OCI-LY7 (cell line): ENCODE measurements at regions not wholly inside any gene's neighbourhood (a gene's known extent, or its start where the extent isn't known, plus 50 kb on each side); places are given as distances from the start of the nearest gene placed in this dataset.

Experiments
- BruUV-seq: library from RNA; stranded (reverse); fragments of 400-500 nt; replicated peaks from 2 replicates; lab custom pipeline; 2021; lab: Mats Ljungman, UMichigan
- CTCF ChIA-PET: fragments of 300-600 bp; sonication (Branson Sonifier 250); formaldehyde crosslinking; loops from one replicate; lab custom pipeline; 2022; ENCODE audit warnings: antibody characterized with exemption; ENCODE audit not compliant: unreplicated experiment; lab: Charles Lee
- POLR2A ChIA-PET: fragments of 300-600 bp; sonication (Branson Sonifier 250); formaldehyde crosslinking; loops from one replicate; lab custom pipeline; 2022; ENCODE audit warnings: antibody characterized with exemption; lab: Charles Lee
- DNase-seq: peaks from one replicate; pipeline ENCODE4 v3.0.0-alpha.2; 2015; ENCODE audit warnings: low spot score
- H2AFZ ChIP-seq: fragments of 200-600 bp; sonication (generic), shearing (Covaris generic); 2 replicates; pipeline ENCODE4 v1.6.1; 2014; ENCODE audit warnings: mild to moderate bottlenecking, antibody characterized with exemption, low read length, moderate library complexity
- H3K27ac ChIP-seq: fragments of 200-600 bp; sonication (generic); 2 replicates; pipeline ENCODE4 v1.5.1; 2014; ENCODE audit warnings: mixed run types, low read depth, mild to moderate bottlenecking, moderate library complexity, low read length, inconsistent platforms; ENCODE audit not compliant: poor library complexity, severe bottlenecking
- H3K36me3 ChIP-seq: fragments of 200-600 bp; sonication (generic); 2 replicates; pipeline ENCODE4 v1.6.1; 2014; ENCODE audit warnings: mild to moderate bottlenecking, antibody characterized with exemption, low read length, moderate library complexity, mixed read lengths; ENCODE audit not compliant: insufficient read depth
- H3K4me1 ChIP-seq: fragments of 200-600 bp; sonication (generic); 2 replicates; pipeline ENCODE4 v1.5.1; 2014; ENCODE audit warnings: mild to moderate bottlenecking, low read length; ENCODE audit not compliant: insufficient read depth, poor library complexity, severe bottlenecking
- H3K4me2 ChIP-seq: fragments of 200-600 bp; sonication (generic); 2 replicates; pipeline ENCODE4 v1.6.1; 2014; ENCODE audit warnings: mild to moderate bottlenecking, low read length
- H3K4me3 ChIP-seq: fragments of 200-600 bp; sonication (generic); 2 replicates; pipeline ENCODE4 v1.5.1; 2014; ENCODE audit warnings: mild to moderate bottlenecking, low read depth, low read length; ENCODE audit not compliant: poor library complexity, severe bottlenecking
- H3K79me2 ChIP-seq: fragments of 200-600 bp; sonication (generic); 2 replicates; pipeline ENCODE4 v1.6.1; 2016; ENCODE audit warnings: low read depth, mild to moderate bottlenecking, low read length, moderate library complexity, mixed read lengths; ENCODE audit not compliant: insufficient read depth
- H3K9me2 ChIP-seq: fragments of 200-600 bp; sonication (generic); 2 replicates; pipeline ENCODE4 v1.6.1; 2016; ENCODE audit warnings: mild to moderate bottlenecking, low read length, mixed read lengths; ENCODE audit not compliant: insufficient read depth
- H3K9me3 ChIP-seq: fragments of 200-600 bp; sonication (generic); 2 replicates; pipeline ENCODE4 v1.6.1; 2014; ENCODE audit warnings: mild to moderate bottlenecking, mixed run types, low read length, mixed read lengths
- H4K20me1 ChIP-seq: fragments of 200-600 bp; sonication (generic); 2 replicates; pipeline ENCODE4 v1.6.1; 2014; ENCODE audit warnings: mild to moderate bottlenecking, antibody characterized with exemption, low read length, moderate library complexity, mixed read lengths; ENCODE audit not compliant: insufficient read depth
- CTCF ChIP-seq: fragments of 200-600 bp; sonication (generic); conservative IDR thresholded peaks from 2 replicates; pipeline ENCODE4 v1.5.1; 2014; ENCODE audit warnings: mild to moderate bottlenecking, antibody characterized with exemption, low read length, moderate library complexity, mixed read lengths
- EZH2phosphoT487 ChIP-seq: fragments of 200-600 bp; sonication (generic); IDR thresholded peaks from 2 replicates; pipeline ENCODE4 v1.6.1; 2018; ENCODE audit warnings: low read depth, borderline replicate concordance, mild to moderate bottlenecking, mixed run types, antibody characterized with exemption, low read length, moderate library complexity, mixed read lengths
- intact Hi-C: fragments of 100-400 bp; cut with micrococcal nuclease; formaldehyde crosslinking; loops from one replicate; pipeline ENCODE4 v1.10.0; 2022; ENCODE audit not compliant: unreplicated experiment

DNA sequence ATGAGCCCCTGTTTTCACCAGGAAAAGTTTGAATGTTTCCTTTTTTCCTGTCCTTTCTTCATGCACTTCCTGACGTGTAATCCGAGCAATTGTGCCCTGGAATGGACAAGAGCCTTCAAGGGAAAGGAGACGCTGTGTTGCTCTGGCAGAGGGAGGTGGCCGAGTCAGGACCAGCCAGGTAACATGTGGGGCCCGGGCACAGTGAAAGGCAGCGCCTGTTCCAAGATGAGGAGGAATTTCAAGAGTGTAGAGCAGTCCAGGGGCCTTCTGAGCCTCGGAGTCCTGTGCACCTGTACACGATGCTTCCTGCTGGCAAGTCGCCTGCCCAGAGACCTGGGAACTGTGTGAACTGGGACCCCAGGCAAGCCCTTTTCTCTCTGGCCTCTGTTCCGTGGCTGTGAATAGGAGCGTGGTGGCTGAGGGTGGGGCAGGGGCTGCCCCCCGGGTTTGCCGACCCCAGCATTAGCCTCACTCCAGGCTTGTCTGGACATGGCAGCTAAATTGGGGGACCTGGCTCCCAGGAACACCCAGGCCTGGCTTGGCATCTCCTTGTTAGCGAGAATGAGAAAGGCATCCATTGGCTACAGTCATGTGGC lies 92.0 kb downstream of the MYEOV start:
- intact Hi-C loops: no loop called here
- no peak overlapping the region for H2AFZ ChIP-seq
- no TSS peak for BruUV-seq
- no peaks in the 10 kb centered on the region for H3K9me3 ChIP-seq
- H3K36me3 ChIP-seq: no peaks in the 10 kb centered on the region
- no peak for TF ChIP-seq CTCF
- no peak for TF ChIP-seq EZH2phosphoT487
- H3K27ac ChIP-seq: no peak overlapping the region
- ChIA-PET CTCF (no interaction called here), POLR2A (no interaction called here)
- DNase-seq: no peak
- H3K4me1 ChIP-seq: peaks cover 12% of the 10 kb centered on the region
- no peak overlapping the region for H3K4me2 ChIP-seq
- no peaks in the 10 kb centered on the region for H3K9me2 ChIP-seq
- H4K20me1 ChIP-seq: no peaks in the 10 kb centered on the region
- no peak overlapping the region for H3K4me3 ChIP-seq
- no peaks in the 10 kb centered on the region for H3K79me2 ChIP-seq

DNA sequence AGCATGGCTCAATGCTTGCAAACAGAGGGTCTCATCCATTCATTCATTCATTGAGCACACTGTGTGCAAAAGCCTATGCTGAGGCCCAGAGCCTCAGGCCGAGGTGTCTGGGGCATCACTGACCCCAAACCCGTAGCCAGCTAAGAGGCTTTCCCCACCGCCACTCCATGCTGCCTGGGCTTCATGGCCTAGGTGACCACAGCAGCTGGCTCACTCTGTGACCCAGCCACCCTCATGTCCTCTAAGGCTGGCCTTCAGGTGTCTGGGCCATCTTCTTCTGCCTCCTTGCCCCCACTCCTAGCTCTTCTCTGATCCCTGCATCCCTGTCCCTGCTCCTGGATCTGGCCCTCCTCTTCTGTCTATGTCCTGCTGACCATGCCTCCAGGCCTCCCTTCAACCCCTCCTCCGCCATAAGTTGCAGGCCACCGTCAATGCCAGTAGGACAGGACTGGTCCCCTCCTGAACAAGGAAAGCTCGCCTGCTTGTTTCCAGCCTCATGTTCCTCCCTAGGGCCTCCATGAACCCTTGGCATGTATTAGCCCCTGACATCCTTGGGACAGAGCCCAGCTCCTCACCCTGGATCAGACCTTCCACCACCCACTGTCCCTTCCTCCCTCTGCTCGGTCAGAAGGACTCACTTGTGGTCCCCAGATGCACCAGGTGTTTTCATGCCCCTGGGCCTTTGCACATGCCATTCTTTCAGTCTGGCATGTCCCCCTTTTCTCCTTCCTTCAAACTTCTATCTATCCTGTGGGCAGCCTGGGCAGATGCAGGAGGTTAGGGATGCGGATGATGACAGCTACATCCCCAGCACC lies 92.8 kb downstream of the MYEOV start:
- H3K27ac ChIP-seq: no peak overlapping the region
- no peak for DNase-seq
- CTCF ChIA-PET: interaction anchor here (0.6 kb wide), 1 partner anchor 17 kb away, joined by 3 read pairs; no protein-coding TSS in a partner anchor
- H3K36me3 ChIP-seq: no peaks in the 10 kb centered on the region
- H3K4me3 ChIP-seq: no peak overlapping the region
- no peaks in the 10 kb centered on the region for H4K20me1 ChIP-seq
- H3K4me2 ChIP-seq: no peak overlapping the region
- H2AFZ ChIP-seq: no peak overlapping the region
- no peak for TF ChIP-seq EZH2phosphoT487
- no peak for TF ChIP-seq CTCF
- intact Hi-C loops: no loop called here
- peaks cover 12% of the 10 kb centered on the region for H3K4me1 ChIP-seq
- no peaks in the 10 kb centered on the region for H3K79me2 ChIP-seq
- BruUV-seq: no TSS peak
- H3K9me2 ChIP-seq: no peaks in the 10 kb centered on the region
- POLR2A ChIA-PET: no interaction called here
- no peaks in the 10 kb centered on the region for H3K9me3 ChIP-seq

DNA sequence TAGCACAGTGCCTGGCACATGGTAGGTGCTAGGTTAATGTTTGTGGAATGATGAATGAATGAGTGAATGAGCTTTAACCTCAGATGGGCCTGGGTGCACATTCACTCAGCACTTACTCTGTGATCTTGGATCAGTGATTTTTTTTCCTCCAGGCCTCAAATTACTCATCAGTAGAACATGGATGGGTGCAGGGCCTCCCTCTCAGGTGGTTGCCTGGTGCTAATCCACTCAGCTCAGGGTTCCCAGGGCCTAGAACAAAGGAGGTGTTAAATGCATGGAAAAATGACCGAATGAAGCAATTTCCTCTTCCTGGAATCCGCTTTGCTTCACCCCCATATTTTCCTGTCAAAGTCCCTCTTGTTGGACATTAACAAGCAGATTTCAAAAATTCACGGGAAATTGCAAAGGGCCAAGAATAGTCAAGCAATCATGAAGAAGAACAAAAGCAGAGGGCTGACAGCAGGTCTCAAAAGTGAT lies 93.5 kb downstream of the MYEOV start:
- no peaks in the 10 kb centered on the region for H3K79me2 ChIP-seq
- intact Hi-C loops: no loop called here
- no peak for TF ChIP-seq CTCF
- no peak for TF ChIP-seq EZH2phosphoT487
- no peak overlapping the region for H3K4me2 ChIP-seq
- H3K9me3 ChIP-seq: no peaks in the 10 kb centered on the region
- no peak overlapping the region for H3K4me3 ChIP-seq
- no peak for DNase-seq
- H4K20me1 ChIP-seq: no peaks in the 10 kb centered on the region
- no TSS peak for BruUV-seq
- ChIA-PET POLR2A (no interaction called here), CTCF (no interaction called here)
- no peak overlapping the region for H3K27ac ChIP-seq
- peaks cover 5% of the 10 kb centered on the region for H3K4me1 ChIP-seq
- no peaks in the 10 kb centered on the region for H3K36me3 ChIP-seq
- H2AFZ ChIP-seq: no peak overlapping the region
- no peaks in the 10 kb centered on the region for H3K9me2 ChIP-seq
